ENCODE measurements at regions not wholly inside any gene's neighbourhood (a gene's known extent, or its start where the extent isn't known, plus 50 kb on each side); places are given as distances from the start of the nearest gene placed in this dataset.
"Not testable (repeated sequence)": the region's sequence is repeated elsewhere in the genome, so short reads cannot be mapped to it uniquely, and the experiment has no call there.

DNA sequence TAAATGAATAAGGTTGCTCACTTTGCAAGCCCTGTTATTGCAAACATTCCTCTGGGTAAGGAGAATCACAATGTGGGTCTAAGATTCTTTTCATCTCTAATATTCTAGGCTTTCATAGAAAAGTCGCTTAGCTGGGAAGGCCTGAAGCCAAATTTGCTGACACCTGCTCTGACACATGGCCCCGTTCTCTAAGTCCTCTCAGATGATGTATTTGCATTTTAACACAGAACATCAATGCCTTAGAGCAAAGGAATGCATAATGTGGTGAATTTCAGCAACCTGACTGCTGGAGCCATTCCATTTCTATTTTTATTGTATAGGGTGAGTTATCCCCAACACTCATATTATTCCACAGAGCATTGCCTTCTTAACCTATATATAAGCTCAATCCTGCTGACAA, 682.1 kb upstream of the NRP1 start:
- FAIRE-seq = no peak
- DNase-seq (ENCODE audit: low spot score) = no peak

DNA sequence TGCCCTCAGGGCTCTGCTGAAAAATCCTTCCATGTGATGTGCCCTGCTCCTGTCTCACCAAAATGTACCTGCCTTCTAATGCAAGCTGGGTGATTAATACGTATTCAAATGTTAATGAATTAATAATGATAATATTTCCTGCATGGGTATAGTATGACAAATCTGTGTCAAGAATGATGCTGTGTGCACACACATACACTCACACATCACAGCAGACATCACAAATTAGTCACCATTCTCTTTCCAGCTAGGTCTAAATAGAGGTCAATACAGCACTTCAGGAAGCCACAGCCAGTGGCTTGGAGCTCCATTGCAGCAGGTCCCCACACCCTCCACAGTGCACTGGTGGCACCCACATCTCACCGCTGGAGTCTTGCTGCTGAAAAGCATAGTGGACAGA, 681.2 kb upstream of the NRP1 start:
- FAIRE-seq (no peak), DNase-seq (ENCODE audit: low spot score) (no peak)

DNA sequence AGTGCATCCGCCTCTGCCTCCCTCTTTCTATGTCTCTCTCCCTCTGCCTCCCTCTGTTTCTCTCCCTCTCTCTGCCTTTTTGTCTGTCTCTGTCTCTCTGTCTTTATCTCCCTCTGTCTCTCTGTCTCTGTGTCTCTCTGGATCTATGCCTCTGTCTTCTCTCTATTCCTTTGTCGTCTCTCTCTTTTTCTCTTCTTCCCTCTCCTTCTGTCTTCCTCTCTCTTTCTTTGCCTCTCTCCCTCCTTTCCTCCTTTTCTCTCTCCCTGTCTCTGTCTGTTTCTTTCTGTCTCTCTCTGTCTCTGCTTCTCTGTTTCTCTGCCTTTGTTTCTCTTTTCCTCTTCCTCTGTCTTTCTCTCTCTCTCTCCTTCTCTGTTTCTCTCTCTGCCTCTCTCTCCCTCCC, 678.8 kb upstream of the NRP1 start:
- FAIRE-seq = no peak

DNA sequence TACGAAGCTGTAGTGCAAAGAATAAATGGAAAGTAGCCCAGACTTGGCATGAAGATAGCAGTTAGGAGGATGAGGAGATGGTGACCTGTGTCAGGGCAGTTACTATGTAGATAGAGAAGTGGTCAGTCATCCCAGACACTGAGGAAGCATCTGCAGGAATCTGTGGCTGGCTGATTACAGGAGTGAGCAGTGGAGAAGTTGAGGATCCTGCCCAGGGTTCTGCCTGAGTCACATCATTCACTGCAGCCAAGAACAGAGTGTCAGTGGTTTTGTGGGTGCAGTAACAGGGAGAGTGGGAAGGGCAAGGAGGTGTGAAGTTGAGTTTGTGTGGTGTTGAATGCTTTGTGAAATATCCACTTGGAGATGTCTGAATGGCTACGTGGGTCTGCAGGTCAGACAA, 676.4 kb upstream of the NRP1 start:
- no peak for FAIRE-seq
- no peak for DNase-seq (ENCODE audit: low spot score)

More for the DNA sequence above, 678.8 kb upstream of the NRP1 start:
- no peak for DNase-seq (ENCODE audit: low spot score)

DNA sequence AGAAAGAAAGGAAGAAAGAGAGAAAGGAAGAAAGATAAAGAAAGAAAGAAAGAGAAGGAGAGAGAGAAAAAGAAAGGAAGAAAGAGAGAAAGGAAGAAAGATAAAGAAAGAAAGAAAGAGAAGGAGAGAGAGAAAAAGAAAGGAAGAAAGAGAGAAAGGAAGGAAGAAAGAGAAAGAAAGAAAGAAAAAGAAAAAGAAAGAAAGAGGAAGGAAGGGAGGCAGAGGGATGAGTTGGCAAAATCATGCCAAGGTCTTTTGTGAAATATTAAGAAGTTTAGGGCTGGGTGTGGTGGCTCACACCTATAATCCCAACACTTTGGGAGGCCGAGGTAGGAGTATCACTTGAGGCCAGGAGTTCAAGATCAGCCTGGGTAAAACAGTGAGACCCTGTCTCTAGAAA, 675.8 kb upstream of the NRP1 start:
- not testable (repeated sequence) for FAIRE-seq; DNase-seq (ENCODE audit: low spot score)

GRCh38 chr10:34008656-34009055, 674.2 kb upstream of the NRP1 start:
- no peak for FAIRE-seq

GRCh38 chr10:34006471-34006870, 672.0 kb upstream of the NRP1 start:
- no peak for FAIRE-seq

More at GRCh38 chr10:34008656-34009055, 674.2 kb upstream of the NRP1 start:
- no peak for DNase-seq (ENCODE audit: low spot score)

GRCh38 chr10:34003561-34003960, 669.1 kb upstream of the NRP1 start:
- no peak for DNase-seq (ENCODE audit: low spot score)
- no peak for FAIRE-seq

More at GRCh38 chr10:34006471-34006870, 672.0 kb upstream of the NRP1 start:
- no peak for DNase-seq (ENCODE audit: low spot score)

GRCh38 chr10:34002896-34003295, 668.4 kb upstream of the NRP1 start:
- DNase-seq (ENCODE audit: low spot score) = no peak
- no peak for FAIRE-seq

DNA sequence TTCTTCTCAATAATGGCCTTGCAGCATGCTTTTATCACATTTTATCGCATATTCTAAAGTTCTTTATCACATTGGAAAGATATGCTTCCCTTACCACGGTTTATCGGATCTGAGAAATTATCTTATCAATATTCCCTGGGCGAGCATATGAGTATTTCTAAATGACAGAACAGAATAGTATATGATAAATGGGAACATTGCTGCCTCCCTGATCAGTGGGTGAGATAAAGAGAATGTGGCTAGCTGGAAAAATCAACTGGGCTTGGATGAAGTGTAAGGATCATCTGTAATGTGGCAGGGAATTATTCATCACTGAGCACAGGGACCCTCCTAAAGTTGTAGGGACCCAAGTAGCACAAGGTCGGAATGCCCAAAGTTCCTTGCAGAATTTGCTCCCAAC, 667.4 kb upstream of the NRP1 start:
- no peak for FAIRE-seq
- DNase-seq (ENCODE audit: low spot score) = no peak

GRCh38 chr10:34001087-34001580, 666.7 kb upstream of the NRP1 start:
- FAIRE-seq (no peak), DNase-seq (ENCODE audit: low spot score) (no peak)

DNA sequence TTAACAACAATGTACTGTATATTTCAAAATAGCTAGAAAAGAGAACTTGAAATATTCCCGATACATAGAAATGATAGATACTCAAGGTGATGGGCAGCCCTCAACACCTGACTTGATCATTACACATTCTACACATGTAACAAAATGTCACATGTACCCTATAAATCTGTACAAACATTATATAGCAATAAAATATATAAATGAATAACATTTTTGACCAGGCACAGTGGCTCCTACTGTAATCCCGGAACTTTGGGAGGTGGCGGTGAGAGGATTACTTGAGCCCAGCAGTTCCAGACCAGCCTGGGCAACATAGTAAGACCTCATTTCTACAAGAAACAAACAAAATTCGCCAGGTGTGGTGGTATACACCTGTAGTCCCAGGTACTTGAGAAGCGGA, 659.5 kb upstream of the NRP1 start:
- FAIRE-seq = no peak
- DNase-seq (ENCODE audit: low spot score) = no peak

DNA sequence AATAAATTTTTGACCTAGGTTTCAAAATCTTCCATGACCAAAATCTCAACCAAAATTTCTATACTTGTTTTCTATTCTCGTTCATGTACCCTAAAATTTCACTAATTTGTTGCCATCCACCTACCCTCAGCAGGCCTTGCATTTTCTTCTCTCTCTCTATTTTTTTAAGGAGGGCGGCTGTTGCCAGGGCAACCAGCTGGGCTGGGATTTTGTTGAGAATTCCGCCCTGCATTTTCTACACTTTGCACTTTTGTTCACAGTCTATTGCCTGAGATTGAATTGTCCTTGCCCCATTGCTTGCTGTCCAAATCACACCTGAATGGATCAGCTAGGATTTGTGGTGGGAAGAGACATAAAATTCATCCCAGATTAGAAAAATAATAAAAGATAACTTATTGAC, 657.5 kb upstream of the NRP1 start:
- FAIRE-seq = no peak
- DNase-seq (ENCODE audit: low spot score) = no peak

GRCh38 chr10:33986515-33986914, 652.0 kb upstream of the NRP1 start:
- DNase-seq (ENCODE audit: low spot score) (no peak), FAIRE-seq (no peak)

GRCh38 chr10:33986016-33986415, 651.5 kb upstream of the NRP1 start:
- FAIRE-seq (no peak), DNase-seq (ENCODE audit: low spot score) (no peak)

- no peak for FAIRE-seq
- DNase-seq (ENCODE audit: low spot score) = no peak
Measured at GRCh38 chr10:33982995-33983394, 648.5 kb upstream of the NRP1 start.

DNA sequence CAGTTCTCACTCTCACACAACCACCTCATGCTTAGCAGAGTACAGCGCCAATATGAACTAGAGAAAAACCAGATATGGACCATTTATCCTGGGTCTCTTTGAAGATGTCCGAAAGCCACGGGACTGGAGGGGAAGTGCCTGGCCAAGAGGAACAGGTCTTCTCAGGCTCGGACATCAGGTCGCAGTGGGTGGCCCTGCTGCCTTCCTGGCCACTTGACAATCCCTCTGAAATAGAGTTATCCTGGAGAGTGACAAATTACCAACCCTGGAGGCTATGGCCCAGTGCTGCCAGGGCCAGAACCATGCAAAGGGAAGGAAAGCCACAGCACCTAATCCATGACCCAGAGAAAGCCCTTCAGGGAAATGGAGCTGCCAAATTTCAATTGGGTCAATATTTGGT, 646.8 kb upstream of the NRP1 start:
- DNase-seq (ENCODE audit: low spot score) = no peak
- no peak for FAIRE-seq

DNA sequence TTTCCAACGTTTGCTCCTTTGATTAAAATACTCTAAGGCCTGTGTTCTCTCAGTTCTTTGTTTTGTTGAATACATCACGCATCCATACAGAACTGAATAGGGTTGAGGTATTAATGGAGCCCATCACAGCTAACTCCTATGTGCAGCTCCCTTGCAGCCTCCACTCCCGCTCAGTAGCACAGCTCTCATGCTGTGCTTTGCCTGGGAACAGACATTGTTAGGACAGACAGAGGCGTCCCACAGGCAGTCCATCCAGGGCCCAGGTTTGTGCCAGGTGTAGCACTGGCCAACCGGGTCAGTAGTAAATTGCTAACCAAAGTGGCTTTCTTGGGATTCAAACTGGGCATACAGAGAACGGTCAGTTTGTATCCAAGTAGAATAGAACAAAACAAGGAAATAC, 644.7 kb upstream of the NRP1 start:
- DNase-seq (ENCODE audit: low spot score) = no peak
- FAIRE-seq = no peak

- FAIRE-seq = no peak
- no peak for DNase-seq (ENCODE audit: low spot score)
Measured at GRCh38 chr10:33975481-33975880, 641.0 kb upstream of the NRP1 start.

- FAIRE-seq (no peak), DNase-seq (ENCODE audit: low spot score) (no peak)
Measured at GRCh38 chr10:33974976-33975478, 640.6 kb upstream of the NRP1 start.

DNA sequence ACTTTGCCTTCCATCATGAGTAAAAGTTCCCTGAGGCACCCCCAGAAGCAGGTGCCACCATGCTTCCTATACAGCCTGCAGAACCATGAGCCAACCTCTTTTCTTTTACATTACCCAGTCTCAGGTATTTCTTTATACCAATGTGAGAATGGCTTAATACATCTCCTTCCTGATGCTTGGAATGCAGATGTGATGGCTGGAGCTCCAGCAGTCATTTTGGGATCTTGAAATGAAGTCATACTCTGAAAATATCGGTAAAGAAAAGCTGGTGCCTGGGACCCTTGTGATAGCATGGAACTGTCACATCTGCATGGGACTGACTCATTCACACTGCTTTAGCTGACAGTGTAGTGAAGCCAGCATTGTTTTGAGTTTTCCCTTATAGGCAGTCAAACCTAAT, 634.5 kb upstream of the NRP1 start:
- FAIRE-seq (no peak), DNase-seq (ENCODE audit: low spot score) (no peak)

DNA sequence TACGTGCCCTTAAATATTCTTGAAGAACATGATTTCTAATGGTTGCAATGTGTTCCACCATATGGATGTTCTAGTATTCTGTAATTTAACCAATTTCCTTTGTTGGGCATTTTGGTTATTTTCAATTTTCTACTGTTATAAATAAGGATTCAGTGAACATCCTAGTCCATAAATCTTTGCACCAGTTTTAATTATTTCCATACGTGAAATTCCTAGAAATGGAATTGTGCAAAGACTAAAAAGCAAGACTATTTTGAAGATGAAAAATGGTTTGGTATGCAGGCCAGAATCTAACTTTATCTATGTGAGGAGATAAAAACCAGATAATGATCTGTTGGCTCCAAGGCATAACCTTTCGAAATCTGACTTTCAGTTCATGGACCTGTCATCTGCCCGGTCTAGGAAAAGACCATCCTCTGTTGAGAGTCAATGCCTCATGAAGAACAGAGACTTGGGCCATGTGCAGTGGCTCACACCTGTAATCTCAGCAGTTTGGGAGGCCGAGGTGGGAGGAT, 633.2 kb upstream of the NRP1 start:
- no peak for DNase-seq (ENCODE audit: low spot score)
- FAIRE-seq = no peak

DNA sequence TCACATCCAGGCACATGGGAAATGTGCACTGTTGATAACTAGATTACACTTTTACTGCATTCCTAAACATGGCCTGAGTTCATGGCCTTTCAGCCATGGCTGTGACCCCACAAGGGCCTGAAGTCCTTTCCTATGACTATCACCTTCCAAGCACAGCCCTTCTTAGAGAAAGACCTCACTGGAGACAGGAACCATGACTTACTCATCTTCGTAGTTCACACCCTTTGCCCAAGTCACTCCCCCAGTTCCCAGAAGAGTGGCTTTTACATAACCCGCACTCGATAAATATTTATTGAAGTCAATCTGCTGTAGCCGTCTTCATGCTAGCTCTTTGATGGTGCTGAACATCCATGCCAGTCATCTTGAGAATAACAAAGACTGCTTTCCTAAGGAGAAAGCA, 632.5 kb upstream of the NRP1 start:
- no peak for FAIRE-seq

More for the DNA sequence above, 632.5 kb upstream of the NRP1 start:
- no peak for DNase-seq (ENCODE audit: low spot score)

Measured in RCC 7860 (cell line).